GM18517 (cell line): ENCODE measurements at regions not wholly inside any gene's neighbourhood (a gene's known extent, or its start where the extent isn't known, plus 50 kb on each side); places are given as distances from the start of the nearest gene placed in this dataset.

Source experiments
- ATAC-seq: cut with Tn5 transposase; IDR thresholded peaks from one replicate; pipeline ENCODE4 v1.9.1; 2021; ENCODE audit warnings: mild to moderate bottlenecking, moderate library complexity; ENCODE audit not compliant: unreplicated experiment

DNA sequence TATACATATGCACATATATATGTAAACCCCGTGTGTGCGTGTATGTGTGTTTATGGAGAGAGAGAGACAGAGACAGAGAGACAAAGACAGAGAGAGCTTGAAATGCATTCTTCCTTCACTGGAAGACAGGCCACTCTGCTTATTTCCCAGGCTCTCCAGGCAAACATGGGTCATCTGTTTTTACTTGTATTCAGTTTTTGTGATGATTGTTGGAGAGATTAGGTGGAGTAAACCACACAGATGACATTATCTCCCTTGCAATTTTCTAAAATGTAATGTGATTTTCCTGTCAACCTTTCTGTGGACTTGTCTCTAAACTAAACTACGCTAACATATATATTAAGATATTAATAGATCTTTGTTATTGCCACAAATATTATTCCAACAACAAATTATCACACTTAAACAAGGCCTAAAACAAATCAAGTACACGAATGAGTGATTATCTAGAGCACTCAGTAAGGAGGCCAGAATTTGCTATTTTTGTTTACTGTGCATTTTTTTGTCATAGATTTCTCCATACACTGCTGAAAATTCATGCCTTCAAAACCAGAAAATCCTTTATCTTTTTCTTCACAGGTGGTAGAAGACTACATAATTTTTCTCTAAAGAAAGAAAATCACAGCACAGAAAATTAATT, 251.8 kb upstream of the SLIT2 start:
- no peak for ATAC-seq

GRCh38 chr4:19999276-19999675, 252.4 kb upstream of the SLIT2 start:
- ATAC-seq, result no peak

GRCh38 chr4:19993242-19993641, 258.5 kb upstream of the SLIT2 start:
- no peak for ATAC-seq

GRCh38 chr4:19992471-19993093, 259.1 kb upstream of the SLIT2 start:
- ATAC-seq, result no peak

DNA sequence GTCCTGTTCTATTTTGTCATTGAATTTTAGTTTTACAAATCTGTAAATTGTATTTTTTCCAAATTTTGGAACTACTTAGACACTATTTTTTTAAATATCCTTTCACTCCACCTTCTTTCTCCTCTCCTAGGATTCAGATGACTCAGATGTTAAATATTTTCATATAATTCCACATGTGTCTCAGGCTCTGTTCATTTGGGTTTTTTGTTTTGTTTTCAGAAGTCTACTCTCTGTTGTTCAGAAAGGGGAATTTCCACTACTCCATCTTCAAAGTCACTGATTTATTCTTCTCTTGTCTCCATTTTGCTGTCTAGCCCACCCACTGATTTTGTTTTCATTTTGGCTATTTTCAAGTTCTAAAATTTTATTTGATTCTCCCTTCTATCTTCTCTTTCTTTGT, 264.0 kb upstream of the SLIT2 start:
- ATAC-seq, result no peak

DNA sequence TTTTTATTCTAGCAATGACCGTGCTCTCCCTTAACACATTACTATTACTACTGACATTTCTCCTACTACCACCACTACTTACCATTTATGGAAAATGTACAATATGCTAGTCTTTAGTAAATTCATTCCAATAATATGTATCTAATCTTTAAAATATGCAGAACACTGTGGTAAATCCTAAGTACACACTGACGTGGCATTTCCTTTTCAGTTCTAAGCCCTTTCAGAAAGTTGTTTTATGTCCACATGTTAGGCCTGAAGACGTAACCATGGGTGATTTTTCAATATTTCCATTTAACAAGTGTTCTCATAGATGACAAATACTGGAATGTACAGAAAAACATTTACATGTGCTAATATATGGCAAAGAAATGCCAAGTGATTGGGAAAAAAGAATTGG, 268.6 kb upstream of the SLIT2 start:
- no peak for ATAC-seq

- no peak for ATAC-seq
These were observed 269.1 kb upstream of the SLIT2 start for GRCh38 chr4:19982556-19982955.

- no peak for ATAC-seq
These were observed 279.9 kb upstream of the SLIT2 start for GRCh38 chr4:19971829-19972228.

DNA sequence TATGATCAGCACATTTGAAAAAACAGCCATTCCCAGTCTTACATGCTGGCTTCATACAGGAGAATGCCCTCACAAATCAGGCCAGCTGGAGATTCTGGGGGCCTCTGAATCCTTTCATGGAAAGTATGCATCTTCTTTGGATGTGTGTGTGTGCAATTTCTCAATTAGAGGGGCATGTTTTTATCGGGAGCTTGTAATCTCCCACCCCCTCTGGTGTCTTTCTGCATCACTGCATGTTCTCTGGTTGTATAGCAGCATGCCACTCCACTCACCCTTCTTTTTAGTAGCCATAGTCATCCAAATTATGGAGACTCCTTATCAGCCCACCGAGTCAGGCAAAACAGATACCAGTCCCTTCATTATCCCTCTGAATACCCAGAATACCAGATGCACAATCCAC, 282.2 kb upstream of the SLIT2 start:
- no peak for ATAC-seq

GRCh38 chr4:19961091-19961490, 290.6 kb upstream of the SLIT2 start:
- no peak for ATAC-seq

DNA sequence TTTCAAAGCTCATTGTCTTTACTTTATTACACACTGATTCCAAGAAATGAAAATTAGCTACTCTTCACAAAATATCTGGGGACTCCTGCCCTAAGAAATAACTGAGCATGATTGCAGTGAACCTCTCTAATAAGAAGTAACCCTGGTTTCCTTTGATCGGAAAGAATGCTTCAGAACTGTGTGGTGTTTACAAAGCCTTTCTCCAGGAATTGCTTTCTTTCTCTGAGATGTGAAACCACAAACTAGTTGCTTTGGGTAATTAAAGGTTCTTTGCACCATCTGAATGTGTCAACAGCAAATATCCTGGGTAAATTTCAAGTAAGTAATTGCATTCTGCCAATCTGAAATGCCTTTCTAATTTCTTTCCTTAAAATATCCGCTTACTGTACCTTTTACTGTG, 292.9 kb upstream of the SLIT2 start:
- no peak for ATAC-seq

DNA sequence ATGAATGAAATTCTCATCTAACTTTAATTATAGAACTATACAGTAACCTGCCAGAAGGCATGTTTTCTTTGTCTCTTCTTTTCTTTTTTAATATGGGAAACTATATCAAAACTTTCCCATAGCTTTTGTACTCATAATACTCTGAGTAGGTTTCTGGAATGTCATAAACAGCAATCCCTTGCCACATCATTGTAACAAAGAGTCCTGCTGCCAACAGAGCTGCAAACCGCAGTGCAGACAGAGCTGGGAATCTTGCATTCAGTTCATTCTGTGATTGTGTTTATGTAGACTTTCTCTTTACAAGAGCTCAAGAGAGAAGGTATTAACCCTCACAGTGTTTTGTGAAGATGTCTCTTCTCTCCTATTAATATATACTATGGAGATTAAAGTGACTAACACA, 304.4 kb upstream of the SLIT2 start:
- no peak for ATAC-seq

GRCh38 chr4:19945979-19946380, 305.7 kb upstream of the SLIT2 start:
- ATAC-seq, result no peak

DNA sequence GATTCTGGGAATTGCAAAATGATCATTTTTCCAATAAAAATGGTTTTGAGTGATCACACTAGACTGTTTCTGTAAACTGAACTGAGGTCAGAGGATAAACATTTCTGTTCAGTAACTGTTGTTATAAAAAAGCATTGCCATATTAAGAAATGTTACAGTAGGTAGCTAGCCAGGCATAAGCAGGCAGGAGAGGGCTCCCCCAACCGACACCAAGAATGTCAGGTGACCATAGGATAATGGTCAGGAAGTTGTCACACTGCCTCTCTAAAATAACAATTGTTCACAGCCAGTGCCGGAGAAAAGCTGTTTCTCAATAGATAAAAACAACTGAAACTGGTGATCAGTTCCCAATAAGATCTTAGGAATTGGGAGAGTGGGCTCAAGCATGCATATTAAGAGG, 306.2 kb upstream of the SLIT2 start:
- ATAC-seq, result no peak

DNA sequence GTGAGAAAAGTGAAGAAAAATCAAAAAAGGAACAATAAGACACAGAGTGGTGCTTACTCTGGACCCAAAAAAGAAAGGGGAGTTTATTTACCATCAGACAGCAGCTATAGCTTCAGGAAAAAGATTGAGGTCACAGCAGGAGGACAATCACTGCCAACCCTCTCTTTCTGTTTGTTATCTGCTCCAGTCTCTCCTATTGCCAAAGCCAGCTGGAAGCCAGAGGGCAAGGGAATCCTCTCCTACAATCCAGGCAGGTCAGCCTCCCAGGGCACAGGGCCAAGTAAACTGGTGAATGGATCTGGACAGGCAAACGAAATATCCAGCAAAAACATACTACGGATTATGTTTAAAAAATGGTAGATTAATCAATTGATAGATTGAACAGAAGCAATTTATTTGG, 306.9 kb upstream of the SLIT2 start:
- ATAC-seq, result no peak

DNA sequence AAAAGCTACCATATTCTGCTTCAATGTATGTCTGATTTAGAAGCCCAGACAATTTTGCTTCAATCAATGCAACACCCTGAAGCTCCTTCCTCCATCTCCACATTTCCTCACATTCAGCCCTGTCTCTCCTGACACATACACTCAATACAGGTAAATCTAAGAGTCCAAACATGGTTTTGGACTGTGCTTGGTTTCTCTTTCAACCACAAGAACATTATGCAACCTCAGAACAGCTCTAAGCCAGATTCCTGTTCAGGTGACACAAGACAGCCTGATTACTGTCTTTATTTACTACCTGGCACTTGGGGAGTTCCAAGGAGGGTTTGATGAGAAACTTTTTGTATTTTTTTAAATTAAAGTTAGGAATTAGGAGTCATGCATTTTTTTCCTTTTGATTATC, 307.5 kb upstream of the SLIT2 start:
- ATAC-seq, result no peak

DNA sequence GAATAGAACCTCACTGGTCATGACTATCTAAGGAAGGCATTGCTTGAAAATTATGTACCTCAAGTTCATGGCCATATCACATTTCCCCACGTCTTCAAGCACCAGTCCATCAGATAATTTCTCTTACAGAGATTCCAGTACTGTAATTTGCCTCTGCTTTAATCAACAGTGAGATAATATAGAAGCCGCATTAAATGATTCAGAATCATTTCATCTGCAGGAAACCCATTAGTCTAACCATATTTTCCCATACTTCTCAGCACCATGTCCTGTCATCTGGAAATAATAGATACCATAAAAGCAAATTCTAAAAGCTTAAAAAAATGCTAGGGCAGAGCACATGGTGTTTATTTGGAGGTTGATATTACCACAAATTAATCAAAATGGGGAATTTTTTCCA, 310.3 kb upstream of the SLIT2 start:
- ATAC-seq, result no peak

DNA sequence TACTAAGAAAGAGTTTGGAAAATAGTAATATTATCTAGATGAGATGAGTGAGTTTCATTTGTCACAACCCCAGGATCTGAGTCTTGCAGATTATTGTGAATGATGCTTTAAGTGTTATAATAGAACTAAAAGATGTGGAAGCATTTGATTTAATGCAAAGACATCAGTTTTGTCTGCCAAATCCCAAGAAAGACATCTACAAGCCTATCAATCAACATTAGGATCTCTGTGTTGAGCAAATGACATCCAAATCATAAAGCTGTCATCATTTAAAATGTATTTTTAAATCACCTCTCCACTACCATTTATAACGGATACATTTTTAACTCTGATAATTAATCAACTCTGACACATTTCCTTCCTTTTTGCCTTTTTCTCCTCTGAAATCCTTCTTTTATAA, 310.8 kb upstream of the SLIT2 start:
- ATAC-seq, result no peak

GRCh38 chr4:19936476-19936875, 315.2 kb upstream of the SLIT2 start:
- ATAC-seq, result no peak

- ATAC-seq, result no peak
These were observed 321.0 kb upstream of the SLIT2 start for GRCh38 chr4:19930742-19931141.

DNA sequence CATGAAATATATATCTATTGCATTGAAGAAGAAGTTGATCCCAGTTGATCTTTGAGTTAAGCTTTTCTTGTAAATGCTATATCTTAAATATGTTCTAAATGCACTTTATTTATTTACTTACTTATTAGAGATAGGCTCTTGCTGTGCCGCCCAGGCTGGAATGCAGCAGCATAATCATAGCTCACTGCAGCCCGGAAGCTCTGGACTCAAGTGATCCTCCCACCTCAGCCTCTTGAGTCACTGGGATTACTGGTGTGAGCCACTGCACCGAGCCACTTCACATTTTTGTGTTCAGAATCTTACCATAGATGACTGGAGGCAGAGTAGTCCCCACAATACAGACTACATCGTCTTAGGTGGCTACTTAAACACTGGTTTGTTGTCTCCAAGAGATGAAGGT, 324.3 kb upstream of the SLIT2 start:
- no peak for ATAC-seq

- no peak for ATAC-seq
These were observed 326.2 kb upstream of the SLIT2 start for GRCh38 chr4:19925516-19925915.

- ATAC-seq, result no peak
These were observed 326.9 kb upstream of the SLIT2 start for GRCh38 chr4:19924761-19925160.
